ENCODE measurements at regions not wholly inside any gene's neighbourhood (a gene's known extent, or its start where the extent isn't known, plus 50 kb on each side); places are given as distances from the start of the nearest gene placed in this dataset.

- no peaks in the 10 kb centered on the region for H3K4me1 ChIP-seq
- ATAC-seq (ENCODE audit: low FRiP score in 2 of 2) = no peak
- no peaks in the 10 kb centered on the region for H3K27me3 ChIP-seq
- DNase-seq = no peak
- WGBS, 2 donors = 83 to 85% methylated on average over 3 of the region's 3 CpGs
- H3K36me3 ChIP-seq = no peaks in the 10 kb centered on the region
- TF ChIP-seq EP300 (IDR thresholded peaks at IDR 0.05) (no peak), CTCF (IDR thresholded peaks at IDR 0.05) (no peak), POLR2AphosphoS5 (IDR thresholded peaks at IDR 0.05) (no peak), POLR2A (IDR thresholded peaks at IDR 0.05) (no peak)
- H3K4me3 ChIP-seq = no peak overlapping the region
- H3K9me3 ChIP-seq = no peaks in the 10 kb centered on the region
- H3K27ac ChIP-seq = no peak overlapping the region
Observed at GRCh38 chr10:78921895-78922294, 146.9 kb upstream of the ZMIZ1 start.

DNA sequence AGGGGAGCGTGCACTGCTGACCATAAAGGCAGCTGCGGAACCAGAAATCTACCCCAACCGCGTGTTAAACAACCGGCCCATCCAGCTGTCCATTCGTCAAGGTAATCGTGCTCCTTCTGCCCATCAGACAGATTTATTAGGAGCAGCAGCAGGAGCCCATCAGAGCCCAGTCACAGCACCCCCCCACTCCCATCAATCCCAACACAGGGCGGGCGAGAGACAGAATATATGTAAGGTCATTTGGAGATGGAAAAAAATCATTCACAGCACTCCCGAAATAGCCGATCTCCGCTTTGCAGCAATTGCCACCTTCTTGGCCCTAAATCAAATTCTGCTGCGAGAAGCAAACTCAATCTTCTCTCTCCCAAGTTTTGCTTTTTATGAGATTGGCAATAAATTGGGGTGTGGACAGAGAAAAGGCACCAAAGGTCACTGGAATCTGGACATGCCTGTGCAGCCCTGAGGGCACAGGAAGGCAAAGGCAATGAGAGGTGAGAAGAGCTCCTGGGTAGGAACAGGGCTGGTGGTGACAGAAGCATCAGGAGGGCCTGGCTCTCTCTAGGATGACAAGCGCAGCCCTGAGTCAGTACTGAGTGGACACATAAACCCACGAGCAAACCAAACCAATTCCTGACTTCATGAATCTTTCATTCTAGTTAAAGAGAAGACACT is 145.0 kb upstream of the ZMIZ1 start:
- Histone ChIP-seq H3K36me3 (no peaks in the 10 kb centered on the region), H3K9me3 (no peaks in the 10 kb centered on the region), H3K27me3 (no peaks in the 10 kb centered on the region), H3K27ac (no peak overlapping the region), H3K4me3 (no peak overlapping the region), H3K4me1 (no peaks in the 10 kb centered on the region)
- ATAC-seq (ENCODE audit: low FRiP score in 2 of 2) (no peak), DNase-seq (no peak)
- 79 to 89% methylated on average over 15 of the region's 15 CpGs for WGBS, 2 donors
- TF ChIP-seq POLR2AphosphoS5 (IDR thresholded peaks at IDR 0.05) (no peak), CTCF (IDR thresholded peaks at IDR 0.05) (no peak), POLR2A (IDR thresholded peaks at IDR 0.05) (no peak), EP300 (IDR thresholded peaks at IDR 0.05) (no peak)

DNA sequence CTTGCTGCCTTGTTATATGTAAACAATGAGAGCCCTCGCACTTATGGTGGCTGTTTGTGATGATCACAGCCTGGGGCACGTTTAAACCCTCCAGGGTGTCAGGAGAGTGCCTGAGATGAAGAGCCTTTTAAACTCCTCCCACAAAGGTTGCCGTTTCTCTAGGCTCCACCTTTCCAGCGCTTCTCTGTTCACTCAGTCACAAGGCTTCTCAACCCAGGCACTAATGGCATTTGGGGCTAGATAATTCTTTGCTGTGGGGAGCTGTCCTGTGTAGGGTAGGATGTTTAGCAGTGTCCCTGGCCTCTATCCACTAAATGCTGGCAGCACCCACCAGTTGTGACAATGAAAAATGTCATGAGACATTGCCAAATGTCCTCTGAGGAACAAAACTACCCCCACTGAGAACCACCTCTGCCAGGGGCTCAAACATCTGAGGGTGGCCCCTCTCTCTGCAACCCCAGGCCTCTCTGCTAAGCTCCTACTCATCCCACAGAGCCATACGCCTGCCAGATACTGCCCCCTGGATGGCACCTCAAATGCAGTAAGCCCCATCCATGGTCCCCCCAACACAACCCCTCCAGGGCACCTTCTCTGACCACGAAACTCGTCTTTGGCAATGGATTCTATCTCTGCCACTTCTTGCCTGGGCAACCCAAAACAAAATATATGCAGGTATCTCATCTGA is 144.3 kb upstream of the ZMIZ1 start:
- WGBS, 2 donors = 69% methylated on average over 7 of the region's 7 CpGs
- TF ChIP-seq POLR2A (IDR thresholded peaks at IDR 0.05) (no peak), EP300 (IDR thresholded peaks at IDR 0.05) (no peak), CTCF (IDR thresholded peaks at IDR 0.05) (no peak), POLR2AphosphoS5 (IDR thresholded peaks at IDR 0.05) (no peak)
- DNase-seq (no peak), ATAC-seq (ENCODE audit: low FRiP score in 2 of 2) (no peak)
- Histone ChIP-seq H3K4me3 (no peak overlapping the region), H3K27ac (no peak overlapping the region), H3K27me3 (no peaks in the 10 kb centered on the region), H3K36me3 (no peaks in the 10 kb centered on the region), H3K9me3 (no peaks in the 10 kb centered on the region), H3K4me1 (no peaks in the 10 kb centered on the region)

DNA sequence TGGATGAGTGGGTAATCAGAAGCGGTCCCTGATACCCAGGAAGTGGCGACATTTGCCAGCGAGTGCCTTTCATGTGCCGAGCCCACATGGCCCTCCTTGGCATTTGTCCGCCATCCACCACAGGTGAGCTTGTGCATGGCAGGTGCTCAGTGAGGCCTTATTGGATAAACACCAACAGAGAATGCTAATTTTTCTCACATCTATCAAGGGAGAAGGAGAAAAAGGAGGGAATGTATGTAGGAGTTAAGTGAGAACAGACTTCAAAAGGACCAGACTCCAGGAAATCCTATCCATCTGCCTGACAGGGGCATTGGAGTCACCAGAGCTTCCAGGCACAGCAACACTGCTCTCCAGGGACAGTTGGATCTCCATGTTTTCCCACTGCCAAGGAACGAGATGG is 143.5 kb upstream of the ZMIZ1 start:
- DNase-seq = no peak
- H3K27ac ChIP-seq = no peak overlapping the region
- no peaks in the 10 kb centered on the region for H3K9me3 ChIP-seq
- WGBS, 2 donors = 94 to 97% methylated on average over 6 of the region's 6 CpGs
- H3K36me3 ChIP-seq = no peaks in the 10 kb centered on the region
- no peak for TF ChIP-seq POLR2AphosphoS5 (IDR thresholded peaks at IDR 0.05)
- TF ChIP-seq CTCF (IDR thresholded peaks at IDR 0.05) = no peak
- TF ChIP-seq POLR2A (IDR thresholded peaks at IDR 0.05) = no peak
- TF ChIP-seq EP300 (IDR thresholded peaks at IDR 0.05) = no peak
- no peaks in the 10 kb centered on the region for H3K4me1 ChIP-seq
- H3K27me3 ChIP-seq = no peaks in the 10 kb centered on the region
- no peak for ATAC-seq (ENCODE audit: low FRiP score in 2 of 2)
- no peak overlapping the region for H3K4me3 ChIP-seq
